ENCODE measurements at regions not wholly inside any gene's neighbourhood (a gene's known extent, or its start where the extent isn't known, plus 50 kb on each side); places are given as distances from the start of the nearest gene placed in this dataset.
"Not testable (repeated sequence)": the region's sequence is repeated elsewhere in the genome, so short reads cannot be mapped to it uniquely, and the experiment has no call there.

- intact Hi-C loops (cut with DNase I), result no loop called here
- no peak for DNase-seq (ENCODE audit: extremely low spot score in 2 of 2)
- no peak overlapping the region for H3K27ac ChIP-seq
These were observed 806.4 kb downstream of the TRIB2 start for GRCh38 chr2:13522917-13523821.

GRCh38 chr2:13524492-13524891 is 807.8 kb downstream of the TRIB2 start:
- no peak overlapping the region for H3K27ac ChIP-seq
- no peaks in the 10 kb centered on the region for H3K4me1 ChIP-seq
- no peak overlapping the region for H3K4me3 ChIP-seq
- no peak for TF ChIP-seq POLR2A (IDR thresholded peaks at IDR 0.05)
- intact Hi-C loops (cut with DNase I), result no loop called here
- no peaks in the 10 kb centered on the region for H3K27me3 ChIP-seq
- H3K36me3 ChIP-seq, result no peaks in the 10 kb centered on the region
- no peak for DNase-seq (ENCODE audit: extremely low spot score in 2 of 2)
- no peaks in the 10 kb centered on the region for H3K9me3 ChIP-seq

More at GRCh38 chr2:13522917-13523821, 806.4 kb downstream of the TRIB2 start:
- no peak for TF ChIP-seq POLR2AphosphoS5 (IDR thresholded peaks at IDR 0.05; ENCODE audit: insufficient read depth in 1 of 2, low read depth in 1 of 2)
- no peak for TF ChIP-seq CTCF (IDR thresholded peaks at IDR 0.05)
- no peak for TF ChIP-seq POLR2A (IDR thresholded peaks at IDR 0.05)
- H3K4me3 ChIP-seq, result no peak overlapping the region
- H3K27me3 ChIP-seq, result no peaks in the 10 kb centered on the region
- no peaks in the 10 kb centered on the region for H3K9me3 ChIP-seq
- H3K4me1 ChIP-seq, result no peaks in the 10 kb centered on the region
- no peaks in the 10 kb centered on the region for H3K36me3 ChIP-seq

- H3K4me3 ChIP-seq; H3K9me3 ChIP-seq; H3K4me1 ChIP-seq; H3K27ac ChIP-seq; intact Hi-C loops (cut with DNase I); H3K27me3 ChIP-seq; H3K36me3 ChIP-seq; DNase-seq (ENCODE audit: extremely low spot score in 2 of 2): not testable (repeated sequence)
These were observed 815.1 kb downstream of the TRIB2 start for GRCh38 chr2:13531735-13532410.

GRCh38 chr2:13532781-13533523 is 816.2 kb downstream of the TRIB2 start:
- intact Hi-C loops (cut with DNase I); H3K36me3 ChIP-seq; H3K27ac ChIP-seq; H3K4me3 ChIP-seq; DNase-seq (ENCODE audit: extremely low spot score in 2 of 2); H3K4me1 ChIP-seq; H3K27me3 ChIP-seq; H3K9me3 ChIP-seq: not testable (repeated sequence)

- Histone ChIP-seq H3K27me3 (no peaks in the 10 kb centered on the region), H3K4me1 (no peaks in the 10 kb centered on the region), H3K4me3 (no peak overlapping the region), H3K27ac (no peak overlapping the region), H3K9me3 (no peaks in the 10 kb centered on the region), H3K36me3 (no peaks in the 10 kb centered on the region)
- DNase-seq (ENCODE audit: extremely low spot score in 2 of 2), result no peak
- intact Hi-C loops (cut with DNase I), result no loop called here
- TF ChIP-seq POLR2A (IDR thresholded peaks at IDR 0.05) (no peak), CTCF (IDR thresholded peaks at IDR 0.05) (no peak), POLR2AphosphoS5 (IDR thresholded peaks at IDR 0.05; ENCODE audit: insufficient read depth in 1 of 2, low read depth in 1 of 2) (no peak)
These were observed 816.8 kb downstream of the TRIB2 start for GRCh38 chr2:13533524-13533922.

GRCh38 chr2:13536941-13537340 is 820.2 kb downstream of the TRIB2 start:
- no peak overlapping the region for H3K27ac ChIP-seq
- no peaks in the 10 kb centered on the region for H3K36me3 ChIP-seq
- no peaks in the 10 kb centered on the region for H3K9me3 ChIP-seq
- no peaks in the 10 kb centered on the region for H3K27me3 ChIP-seq
- intact Hi-C loops (cut with DNase I), result no loop called here
- H3K4me1 ChIP-seq, result no peaks in the 10 kb centered on the region
- TF ChIP-seq POLR2A (IDR thresholded peaks at IDR 0.05), result no peak
- no peak for TF ChIP-seq POLR2AphosphoS5 (IDR thresholded peaks at IDR 0.05; ENCODE audit: insufficient read depth in 1 of 2, low read depth in 1 of 2)
- TF ChIP-seq CTCF (IDR thresholded peaks at IDR 0.05), result no peak
- DNase-seq (ENCODE audit: extremely low spot score in 2 of 2), result no peak
- no peak overlapping the region for H3K4me3 ChIP-seq

Data from vagina (tissue), 2 donors.